ENCODE measurements at regions not wholly inside any gene's neighbourhood (a gene's known extent, or its start where the extent isn't known, plus 50 kb on each side); places are given as distances from the start of the nearest gene placed in this dataset.

DNA sequence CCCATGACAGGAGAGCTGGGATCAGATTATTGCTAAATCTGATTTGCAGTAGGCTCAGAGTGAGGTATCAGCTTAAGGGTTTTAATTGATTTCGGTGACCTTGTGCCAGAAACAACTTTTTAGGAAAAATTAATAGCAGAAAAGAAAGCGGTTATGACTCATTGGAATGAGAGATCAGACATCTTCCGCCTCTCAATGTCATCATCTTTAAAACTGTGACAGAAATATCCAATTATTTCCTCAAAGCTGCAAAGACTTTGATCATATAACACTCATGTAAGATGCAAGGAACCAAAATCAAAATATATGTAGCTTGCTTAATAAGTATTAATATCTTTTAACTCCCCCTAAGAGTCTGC is 190.1 kb upstream of the FOXF1 start:
- TF ChIP-seq, protein P1, sequence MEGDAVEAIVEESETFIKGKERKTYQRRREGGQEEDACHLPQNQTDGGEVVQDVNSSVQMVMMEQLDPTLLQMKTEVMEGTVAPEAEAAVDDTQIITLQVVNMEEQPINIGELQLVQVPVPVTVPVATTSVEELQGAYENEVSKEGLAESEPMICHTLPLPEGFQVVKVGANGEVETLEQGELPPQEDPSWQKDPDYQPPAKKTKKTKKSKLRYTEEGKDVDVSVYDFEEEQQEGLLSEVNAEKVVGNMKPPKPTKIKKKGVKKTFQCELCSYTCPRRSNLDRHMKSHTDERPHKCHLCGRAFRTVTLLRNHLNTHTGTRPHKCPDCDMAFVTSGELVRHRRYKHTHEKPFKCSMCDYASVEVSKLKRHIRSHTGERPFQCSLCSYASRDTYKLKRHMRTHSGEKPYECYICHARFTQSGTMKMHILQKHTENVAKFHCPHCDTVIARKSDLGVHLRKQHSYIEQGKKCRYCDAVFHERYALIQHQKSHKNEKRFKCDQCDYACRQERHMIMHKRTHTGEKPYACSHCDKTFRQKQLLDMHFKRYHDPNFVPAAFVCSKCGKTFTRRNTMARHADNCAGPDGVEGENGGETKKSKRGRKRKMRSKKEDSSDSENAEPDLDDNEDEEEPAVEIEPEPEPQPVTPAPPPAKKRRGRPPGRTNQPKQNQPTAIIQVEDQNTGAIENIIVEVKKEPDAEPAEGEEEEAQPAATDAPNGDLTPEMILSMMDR (IDR thresholded peaks at IDR 0.05; ENCODE audit: low read depth, low read length, missing control alignments), result no peak
- no peak for DNase-seq (ENCODE audit: extremely low read depth, low read depth)

DNA sequence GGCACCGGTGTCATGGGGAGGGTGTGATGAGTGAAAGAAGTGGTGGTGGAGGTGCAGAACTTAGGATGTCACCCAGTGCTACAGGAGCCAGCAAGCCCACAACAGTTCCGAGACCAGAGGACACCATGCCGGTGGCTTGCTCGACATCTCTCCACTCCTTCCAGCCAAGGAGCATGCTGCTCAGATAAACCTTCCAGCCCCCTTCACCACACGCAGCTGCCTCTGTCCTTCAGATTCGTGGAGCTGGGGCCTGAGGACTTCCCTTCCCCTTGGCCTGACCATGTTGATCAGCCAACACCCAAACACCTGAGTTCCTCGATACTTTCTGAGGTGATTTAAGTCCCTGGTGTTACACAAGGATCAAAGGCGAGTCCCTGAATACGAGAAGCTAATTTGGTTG is 188.8 kb upstream of the FOXF1 start:
- TF ChIP-seq, protein P1 (IDR thresholded peaks at IDR 0.05; ENCODE audit: low read depth, low read length, missing control alignments), result no peak
- H3K4me3 ChIP-seq (replicated peaks; ENCODE audit: low read depth, low read length), result no peak overlapping the region
- DNase-seq (ENCODE audit: extremely low read depth, low read depth), result no peak

More for the DNA sequence above, 190.1 kb upstream of the FOXF1 start:
- H3K4me3 ChIP-seq (replicated peaks; ENCODE audit: low read depth, low read length), result no peak overlapping the region

DNA sequence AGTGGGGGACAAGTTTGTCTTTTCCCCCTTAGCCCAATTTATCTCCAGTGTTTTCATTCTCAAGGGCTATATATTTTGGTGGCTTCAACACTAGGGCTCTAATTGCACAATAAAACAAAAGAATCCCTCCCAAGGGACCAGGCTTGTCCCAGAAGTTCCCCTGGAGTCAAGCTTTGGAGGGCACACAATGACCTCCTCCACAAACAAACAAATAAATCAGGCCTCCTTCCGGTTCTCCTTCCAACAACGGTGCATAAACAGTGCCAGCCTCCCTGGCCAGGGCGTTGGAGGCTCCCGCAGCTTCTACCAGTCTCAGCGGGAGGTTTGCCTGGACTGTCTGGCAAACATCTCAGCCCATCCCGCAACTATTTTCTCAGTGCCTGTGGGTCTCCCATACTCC is 188.0 kb upstream of the FOXF1 start:
- no peak overlapping the region for H3K4me3 ChIP-seq (replicated peaks; ENCODE audit: low read depth, low read length)
- DNase-seq (ENCODE audit: extremely low read depth, low read depth), result no peak
- TF ChIP-seq, protein P1 (IDR thresholded peaks at IDR 0.05; ENCODE audit: low read depth, low read length, missing control alignments), result no peak

DNA sequence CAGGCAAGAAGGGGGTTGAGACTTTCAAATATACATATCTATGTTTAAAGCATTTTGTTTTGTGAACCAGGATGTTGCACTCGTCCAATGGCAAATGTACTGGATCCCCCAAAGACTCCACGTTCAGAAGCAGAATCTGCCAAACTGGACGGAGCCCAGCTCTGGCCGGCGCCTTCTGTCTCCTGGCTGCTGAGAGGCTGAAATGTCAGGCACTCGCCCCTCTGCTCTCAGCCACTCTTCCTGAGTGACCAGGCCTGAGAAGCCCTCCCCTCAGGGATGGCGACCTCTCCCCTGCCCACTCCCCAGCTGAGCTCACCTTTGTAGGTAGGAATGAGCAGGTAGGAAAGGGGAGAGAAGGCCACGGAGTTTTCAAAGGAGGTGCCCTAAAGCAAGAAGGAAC is 187.5 kb upstream of the FOXF1 start:
- H3K4me3 ChIP-seq (replicated peaks; ENCODE audit: low read depth, low read length), result no peak overlapping the region
- no peak for DNase-seq (ENCODE audit: extremely low read depth, low read depth)
- TF ChIP-seq, protein P1 (IDR thresholded peaks at IDR 0.05; ENCODE audit: low read depth, low read length, missing control alignments), result no peak

DNA sequence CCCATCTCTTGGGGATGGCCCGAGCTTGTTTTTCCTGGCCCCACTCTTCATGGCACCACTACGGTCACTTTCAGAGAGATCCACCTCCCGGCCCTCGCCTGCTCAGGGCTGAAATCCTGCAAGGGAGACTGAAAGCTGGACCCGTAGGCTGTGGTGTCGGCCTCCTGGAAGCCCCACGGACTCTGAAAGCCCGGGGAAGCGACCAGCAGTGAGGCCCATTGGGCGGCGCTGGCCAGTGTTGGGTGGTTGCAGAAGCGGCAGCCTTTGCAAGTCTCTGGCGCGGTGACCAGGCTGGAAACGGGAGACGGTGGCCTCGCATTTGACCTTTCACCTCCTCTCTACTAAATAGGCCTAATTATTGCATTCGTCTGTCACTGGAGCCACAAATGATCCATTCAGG is 186.0 kb upstream of the FOXF1 start:
- no peak overlapping the region for H3K4me3 ChIP-seq (replicated peaks; ENCODE audit: low read depth, low read length)
- TF ChIP-seq, protein P1 (IDR thresholded peaks at IDR 0.05; ENCODE audit: low read depth, low read length, missing control alignments), result no peak
- no peak for DNase-seq (ENCODE audit: extremely low read depth, low read depth)

DNA sequence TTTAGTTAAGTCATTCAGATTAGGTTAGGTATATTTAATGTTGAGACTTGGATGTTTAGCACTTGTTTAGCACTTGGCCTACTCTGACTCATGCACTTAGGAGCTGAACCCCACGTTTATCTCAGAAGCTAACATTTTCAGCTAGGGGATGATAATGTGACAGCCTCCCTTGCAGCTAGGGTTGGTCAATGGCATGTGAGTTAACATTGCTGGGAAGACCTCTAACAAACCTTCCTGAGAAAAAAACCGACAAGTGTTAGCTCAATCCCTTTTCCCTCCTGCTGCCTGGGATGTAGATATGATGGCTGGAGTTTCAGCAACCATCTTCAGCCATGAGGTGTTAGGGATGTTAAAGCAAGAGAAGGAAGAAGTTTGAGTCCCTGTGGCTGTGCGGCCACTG is 185.0 kb upstream of the FOXF1 start:
- no peak overlapping the region for H3K4me3 ChIP-seq (replicated peaks; ENCODE audit: low read depth, low read length)
- no peak for DNase-seq (ENCODE audit: extremely low read depth, low read depth)
- TF ChIP-seq, protein P1 (IDR thresholded peaks at IDR 0.05; ENCODE audit: low read depth, low read length, missing control alignments), result no peak

DNA sequence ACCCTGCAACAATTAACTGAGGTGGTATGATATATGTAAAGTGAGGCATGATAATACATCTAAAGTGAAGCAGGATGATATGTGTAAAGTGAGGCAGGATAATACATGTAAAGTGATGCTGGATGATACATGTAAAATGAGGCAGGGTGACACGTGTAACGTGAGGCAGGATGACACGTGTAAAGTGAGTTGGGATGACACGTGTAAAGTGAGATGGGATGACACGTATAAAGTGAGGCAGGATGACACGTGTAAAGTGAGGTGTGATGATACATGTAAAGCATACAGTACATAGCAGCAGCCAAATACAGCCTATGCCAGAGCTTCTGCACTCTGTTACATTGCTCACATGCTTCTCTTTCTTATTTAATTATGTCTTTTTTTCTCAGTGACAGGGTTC is 184.4 kb upstream of the FOXF1 start:
- H3K4me3 ChIP-seq (replicated peaks; ENCODE audit: low read depth, low read length), result no peak overlapping the region
- TF ChIP-seq, protein P1 (IDR thresholded peaks at IDR 0.05; ENCODE audit: low read depth, low read length, missing control alignments), result no peak
- no peak for DNase-seq (ENCODE audit: extremely low read depth, low read depth)
